Thyroid gland (tissue), 4 donors: ENCODE measurements at regions not wholly inside any gene's neighbourhood (a gene's known extent, or its start where the extent isn't known, plus 50 kb on each side); places are given as distances from the start of the nearest gene placed in this dataset.

Experiments used
- POLR2A ChIP-seq, 2 donors: fragments of 450-650 bp; IDR thresholded peaks; one replicate each; pipeline ENCODE4 v1.6.1; 2017; ENCODE audit warnings: antibody characterized with exemption in 2 of 2, mild to moderate bottlenecking in 2 of 2, moderate library complexity in 1 of 2
- TF ChIP-seq, protein P1 (sequence below), 6 experiments: fragments of 200-600 bp in 3 of 6; fragments of 450-650 bp in 3 of 6; sonication (generic) in 3 of 6; IDR thresholded peaks; one replicate each; pipeline ENCODE4 v1.5.1; 2016 to 2019; ENCODE audit warnings: antibody characterized with exemption in 6 of 6, mild to moderate bottlenecking in 2 of 6, inconsistent platforms in 1 of 6, moderate library complexity in 1 of 6

GRCh38 chr3:38878646-38879045 lies 62.6 kb upstream of the SCN10A start:
- TF ChIP-seq, protein P1, sequence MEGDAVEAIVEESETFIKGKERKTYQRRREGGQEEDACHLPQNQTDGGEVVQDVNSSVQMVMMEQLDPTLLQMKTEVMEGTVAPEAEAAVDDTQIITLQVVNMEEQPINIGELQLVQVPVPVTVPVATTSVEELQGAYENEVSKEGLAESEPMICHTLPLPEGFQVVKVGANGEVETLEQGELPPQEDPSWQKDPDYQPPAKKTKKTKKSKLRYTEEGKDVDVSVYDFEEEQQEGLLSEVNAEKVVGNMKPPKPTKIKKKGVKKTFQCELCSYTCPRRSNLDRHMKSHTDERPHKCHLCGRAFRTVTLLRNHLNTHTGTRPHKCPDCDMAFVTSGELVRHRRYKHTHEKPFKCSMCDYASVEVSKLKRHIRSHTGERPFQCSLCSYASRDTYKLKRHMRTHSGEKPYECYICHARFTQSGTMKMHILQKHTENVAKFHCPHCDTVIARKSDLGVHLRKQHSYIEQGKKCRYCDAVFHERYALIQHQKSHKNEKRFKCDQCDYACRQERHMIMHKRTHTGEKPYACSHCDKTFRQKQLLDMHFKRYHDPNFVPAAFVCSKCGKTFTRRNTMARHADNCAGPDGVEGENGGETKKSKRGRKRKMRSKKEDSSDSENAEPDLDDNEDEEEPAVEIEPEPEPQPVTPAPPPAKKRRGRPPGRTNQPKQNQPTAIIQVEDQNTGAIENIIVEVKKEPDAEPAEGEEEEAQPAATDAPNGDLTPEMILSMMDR (IDR thresholded peaks at IDR 0.05): no peak
- TF ChIP-seq POLR2A (IDR thresholded peaks at IDR 0.05): no peak
